ENCODE measurements at regions not wholly inside any gene's neighbourhood (a gene's known extent, or its start where the extent isn't known, plus 50 kb on each side); places are given as distances from the start of the nearest gene placed in this dataset.
"Not testable (repeated sequence)": the region's sequence is repeated elsewhere in the genome, so short reads cannot be mapped to it uniquely, and the experiment has no call there.

GRCh38 chr12:76666290-76666835 is 97.6 kb upstream of the ZDHHC17 start:
- peak; percentile 35 for DNase-seq

- DNase-seq = no peak
Measured at GRCh38 chr12:76669981-76670380, 93.9 kb upstream of the ZDHHC17 start.

- no peak for DNase-seq
Measured at GRCh38 chr12:76670776-76671175, 93.1 kb upstream of the ZDHHC17 start.

- DNase-seq = no peak
Measured at GRCh38 chr12:76674669-76675315, 89.1 kb upstream of the ZDHHC17 start.

- DNase-seq = not testable (repeated sequence)
Measured at GRCh38 chr12:76676261-76676660, 87.7 kb upstream of the ZDHHC17 start.

- DNase-seq = no peak
Measured at GRCh38 chr12:76678992-76679391, 84.9 kb upstream of the ZDHHC17 start.

GRCh38 chr12:76679778-76680177 is 84.1 kb upstream of the ZDHHC17 start:
- no peak for DNase-seq

- no peak for DNase-seq
Measured at GRCh38 chr12:76680940-76681339, 83.0 kb upstream of the ZDHHC17 start.

- peak; percentile 67 for DNase-seq
Measured at GRCh38 chr12:76685246-76685678, 78.7 kb upstream of the ZDHHC17 start.

GRCh38 chr12:76687981-76688380 is 75.9 kb upstream of the ZDHHC17 start:
- no peak for DNase-seq

- DNase-seq = no peak
Measured at GRCh38 chr12:76688631-76689030, 75.3 kb upstream of the ZDHHC17 start.

- DNase-seq = no peak
Measured at GRCh38 chr12:76690921-76691700, 72.8 kb upstream of the ZDHHC17 start.

- DNase-seq = no peak
Measured at GRCh38 chr12:76692846-76693245, 71.1 kb upstream of the ZDHHC17 start.

- no peak for DNase-seq
Measured at GRCh38 chr12:76694369-76694768, 69.5 kb upstream of the ZDHHC17 start.

- DNase-seq = no peak
Measured at GRCh38 chr12:76696186-76696585, 67.7 kb upstream of the ZDHHC17 start.

- no peak for DNase-seq
Measured at GRCh38 chr12:76697849-76698248, 66.1 kb upstream of the ZDHHC17 start.

- no peak for DNase-seq
Measured at GRCh38 chr12:76698316-76698715, 65.6 kb upstream of the ZDHHC17 start.

GRCh38 chr12:76698966-76699365 is 64.9 kb upstream of the ZDHHC17 start:
- no peak for DNase-seq

GRCh38 chr12:76701690-76702089 is 62.2 kb upstream of the ZDHHC17 start:
- DNase-seq = no peak

- no peak for DNase-seq
Measured at GRCh38 chr12:76702946-76703345, 61.0 kb upstream of the ZDHHC17 start.

GRCh38 chr12:76704693-76705092 is 59.2 kb upstream of the ZDHHC17 start:
- DNase-seq = no peak

- no peak for DNase-seq
Measured at GRCh38 chr12:76706101-76706500, 57.8 kb upstream of the ZDHHC17 start.

GRCh38 chr12:76706761-76707160 is 57.2 kb upstream of the ZDHHC17 start:
- no peak for DNase-seq

- no peak for DNase-seq
Measured at GRCh38 chr12:76707772-76708171, 56.1 kb upstream of the ZDHHC17 start.
